OCI-LY7 (cell line): ENCODE measurements at regions not wholly inside any gene's neighbourhood (a gene's known extent, or its start where the extent isn't known, plus 50 kb on each side); places are given as distances from the start of the nearest gene placed in this dataset.

Source experiments
- BruUV-seq: library from RNA; stranded (reverse); fragments of 400-500 nt; replicated peaks from 2 replicates; lab custom pipeline; 2021; lab: Mats Ljungman, UMichigan
- CTCF ChIA-PET: fragments of 300-600 bp; sonication (Branson Sonifier 250); formaldehyde crosslinking; loops from one replicate; lab custom pipeline; 2022; ENCODE audit warnings: antibody characterized with exemption; ENCODE audit not compliant: unreplicated experiment; lab: Charles Lee
- POLR2A ChIA-PET: fragments of 300-600 bp; sonication (Branson Sonifier 250); formaldehyde crosslinking; loops from one replicate; lab custom pipeline; 2022; ENCODE audit warnings: antibody characterized with exemption; lab: Charles Lee
- DNase-seq: peaks from one replicate; pipeline ENCODE4 v3.0.0-alpha.2; 2015; ENCODE audit warnings: low spot score
- H2AFZ ChIP-seq: fragments of 200-600 bp; sonication (generic), shearing (Covaris generic); 2 replicates; pipeline ENCODE4 v1.6.1; 2014; ENCODE audit warnings: mild to moderate bottlenecking, antibody characterized with exemption, low read length, moderate library complexity
- H3K27ac ChIP-seq: fragments of 200-600 bp; sonication (generic); 2 replicates; pipeline ENCODE4 v1.5.1; 2014; ENCODE audit warnings: mixed run types, low read depth, mild to moderate bottlenecking, moderate library complexity, low read length, inconsistent platforms; ENCODE audit not compliant: poor library complexity, severe bottlenecking
- H3K36me3 ChIP-seq: fragments of 200-600 bp; sonication (generic); 2 replicates; pipeline ENCODE4 v1.6.1; 2014; ENCODE audit warnings: mild to moderate bottlenecking, antibody characterized with exemption, low read length, moderate library complexity, mixed read lengths; ENCODE audit not compliant: insufficient read depth
- H3K4me1 ChIP-seq: fragments of 200-600 bp; sonication (generic); 2 replicates; pipeline ENCODE4 v1.5.1; 2014; ENCODE audit warnings: mild to moderate bottlenecking, low read length; ENCODE audit not compliant: insufficient read depth, poor library complexity, severe bottlenecking
- H3K4me2 ChIP-seq: fragments of 200-600 bp; sonication (generic); 2 replicates; pipeline ENCODE4 v1.6.1; 2014; ENCODE audit warnings: mild to moderate bottlenecking, low read length
- H3K4me3 ChIP-seq: fragments of 200-600 bp; sonication (generic); 2 replicates; pipeline ENCODE4 v1.5.1; 2014; ENCODE audit warnings: mild to moderate bottlenecking, low read depth, low read length; ENCODE audit not compliant: poor library complexity, severe bottlenecking
- H3K79me2 ChIP-seq: fragments of 200-600 bp; sonication (generic); 2 replicates; pipeline ENCODE4 v1.6.1; 2016; ENCODE audit warnings: low read depth, mild to moderate bottlenecking, low read length, moderate library complexity, mixed read lengths; ENCODE audit not compliant: insufficient read depth
- H3K9me2 ChIP-seq: fragments of 200-600 bp; sonication (generic); 2 replicates; pipeline ENCODE4 v1.6.1; 2016; ENCODE audit warnings: mild to moderate bottlenecking, low read length, mixed read lengths; ENCODE audit not compliant: insufficient read depth
- H3K9me3 ChIP-seq: fragments of 200-600 bp; sonication (generic); 2 replicates; pipeline ENCODE4 v1.6.1; 2014; ENCODE audit warnings: mild to moderate bottlenecking, mixed run types, low read length, mixed read lengths
- H4K20me1 ChIP-seq: fragments of 200-600 bp; sonication (generic); 2 replicates; pipeline ENCODE4 v1.6.1; 2014; ENCODE audit warnings: mild to moderate bottlenecking, antibody characterized with exemption, low read length, moderate library complexity, mixed read lengths; ENCODE audit not compliant: insufficient read depth
- EZH2phosphoT487 ChIP-seq: fragments of 200-600 bp; sonication (generic); IDR thresholded peaks from 2 replicates; pipeline ENCODE4 v1.6.1; 2018; ENCODE audit warnings: low read depth, borderline replicate concordance, mild to moderate bottlenecking, mixed run types, antibody characterized with exemption, low read length, moderate library complexity, mixed read lengths
- intact Hi-C: fragments of 100-400 bp; cut with micrococcal nuclease; formaldehyde crosslinking; loops from one replicate; pipeline ENCODE4 v1.10.0; 2022; ENCODE audit not compliant: unreplicated experiment
- TF ChIP-seq, protein P1 (sequence below): fragments of 200-600 bp; sonication (generic); conservative IDR thresholded peaks from 2 replicates; pipeline ENCODE4 v1.5.1; 2014; ENCODE audit warnings: mild to moderate bottlenecking, antibody characterized with exemption, low read length, moderate library complexity, mixed read lengths

DNA sequence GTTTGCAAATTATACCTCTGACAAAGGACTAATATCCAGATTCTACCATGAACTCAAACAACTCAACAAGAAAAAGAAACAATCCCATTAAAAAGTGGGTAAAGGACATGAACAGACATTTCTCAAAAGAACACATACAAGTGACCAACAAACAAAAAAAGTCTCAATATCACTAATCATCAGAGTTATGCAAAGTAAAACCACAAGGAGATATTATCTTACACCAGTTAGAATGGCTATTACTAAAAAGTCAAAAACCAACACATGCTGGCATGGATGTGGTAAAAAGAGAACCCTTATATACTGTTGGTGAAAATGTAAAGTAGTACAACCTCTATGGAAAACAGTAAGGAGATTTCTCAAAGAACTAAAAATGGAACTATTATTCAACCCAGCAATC lies 234.4 kb downstream of the NKX6-1 start:
- ChIA-PET POLR2A (no interaction called here), CTCF (no interaction called here)
- Histone ChIP-seq H4K20me1 (no peaks in the 10 kb centered on the region), H3K9me2 (no peaks in the 10 kb centered on the region), H3K4me3 (no peak overlapping the region), H3K9me3 (no peaks in the 10 kb centered on the region), H3K36me3 (no peaks in the 10 kb centered on the region), H2AFZ (no peak overlapping the region), H3K4me1 (no peaks in the 10 kb centered on the region), H3K27ac (no peak overlapping the region), H3K79me2 (no peaks in the 10 kb centered on the region), H3K4me2 (no peak overlapping the region)
- no peak for DNase-seq
- TF ChIP-seq, protein P1, sequence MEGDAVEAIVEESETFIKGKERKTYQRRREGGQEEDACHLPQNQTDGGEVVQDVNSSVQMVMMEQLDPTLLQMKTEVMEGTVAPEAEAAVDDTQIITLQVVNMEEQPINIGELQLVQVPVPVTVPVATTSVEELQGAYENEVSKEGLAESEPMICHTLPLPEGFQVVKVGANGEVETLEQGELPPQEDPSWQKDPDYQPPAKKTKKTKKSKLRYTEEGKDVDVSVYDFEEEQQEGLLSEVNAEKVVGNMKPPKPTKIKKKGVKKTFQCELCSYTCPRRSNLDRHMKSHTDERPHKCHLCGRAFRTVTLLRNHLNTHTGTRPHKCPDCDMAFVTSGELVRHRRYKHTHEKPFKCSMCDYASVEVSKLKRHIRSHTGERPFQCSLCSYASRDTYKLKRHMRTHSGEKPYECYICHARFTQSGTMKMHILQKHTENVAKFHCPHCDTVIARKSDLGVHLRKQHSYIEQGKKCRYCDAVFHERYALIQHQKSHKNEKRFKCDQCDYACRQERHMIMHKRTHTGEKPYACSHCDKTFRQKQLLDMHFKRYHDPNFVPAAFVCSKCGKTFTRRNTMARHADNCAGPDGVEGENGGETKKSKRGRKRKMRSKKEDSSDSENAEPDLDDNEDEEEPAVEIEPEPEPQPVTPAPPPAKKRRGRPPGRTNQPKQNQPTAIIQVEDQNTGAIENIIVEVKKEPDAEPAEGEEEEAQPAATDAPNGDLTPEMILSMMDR: no peak
- TF ChIP-seq EZH2phosphoT487: no peak
- BruUV-seq: no TSS peak
- intact Hi-C loops: no loop called here

DNA sequence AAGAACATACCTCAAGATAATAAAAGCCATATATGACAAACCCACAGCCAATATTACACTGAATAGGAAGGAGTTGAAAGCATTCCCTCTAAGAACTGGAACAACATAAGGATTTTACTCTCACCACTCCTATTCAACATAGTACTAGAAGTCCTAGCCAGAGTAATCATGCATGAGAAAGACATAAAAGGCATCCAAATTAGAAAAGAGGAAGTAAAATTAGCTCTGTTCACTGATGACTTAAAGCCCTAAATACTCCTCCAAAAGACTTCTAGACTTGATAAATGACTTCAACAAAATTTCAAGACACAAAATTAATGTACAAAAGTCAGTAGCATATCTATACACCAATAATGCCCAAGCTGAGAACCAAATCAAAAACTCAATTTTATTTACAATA lies 235.7 kb downstream of the NKX6-1 start:
- no TSS peak for BruUV-seq
- Histone ChIP-seq H3K4me1 (no peaks in the 10 kb centered on the region), H3K4me3 (no peak overlapping the region), H2AFZ (no peak overlapping the region), H3K79me2 (no peaks in the 10 kb centered on the region), H3K36me3 (no peaks in the 10 kb centered on the region), H4K20me1 (no peaks in the 10 kb centered on the region), H3K4me2 (no peak overlapping the region), H3K9me2 (no peaks in the 10 kb centered on the region), H3K9me3 (no peaks in the 10 kb centered on the region), H3K27ac (no peak overlapping the region)
- intact Hi-C loops: no loop called here
- CTCF ChIA-PET: no interaction called here
- TF ChIP-seq, protein P1: no peak
- TF ChIP-seq EZH2phosphoT487: no peak
- peak; percentile 7 for DNase-seq
- POLR2A ChIA-PET: no interaction called here

GRCh38 chr4:84260495-84260894 lies 238.6 kb downstream of the NKX6-1 start:
- DNase-seq: no peak
- Histone ChIP-seq H3K4me2 (no peak overlapping the region), H3K27ac (no peak overlapping the region), H2AFZ (no peak overlapping the region), H3K9me2 (no peaks in the 10 kb centered on the region), H3K9me3 (no peaks in the 10 kb centered on the region), H3K4me3 (no peak overlapping the region), H3K79me2 (no peaks in the 10 kb centered on the region), H3K4me1 (no peaks in the 10 kb centered on the region), H4K20me1 (no peaks in the 10 kb centered on the region), H3K36me3 (no peaks in the 10 kb centered on the region)
- ChIA-PET CTCF (no interaction called here), POLR2A (no interaction called here)
- intact Hi-C loops: no loop called here
- no TSS peak for BruUV-seq
- TF ChIP-seq, protein P1: no peak
